SK-N-SH (cell line): ENCODE measurements at regions not wholly inside any gene's neighbourhood (a gene's known extent, or its start where the extent isn't known, plus 50 kb on each side); places are given as distances from the start of the nearest gene placed in this dataset.

Experiments used
- FOSL2 ChIP-seq: IDR thresholded peaks from 2 replicates; pipeline ENCODE4 v1.4.0; 2012; ENCODE audit warnings: low read depth, mild to moderate bottlenecking, moderate library complexity, borderline replicate concordance
- TAF1 ChIP-seq: IDR thresholded peaks from 2 replicates; pipeline ENCODE4 v1.6.1; 2012; ENCODE audit warnings: low read depth, mild to moderate bottlenecking, low read length, moderate library complexity, borderline replicate concordance
- USF1 ChIP-seq: IDR thresholded peaks from 2 replicates; pipeline ENCODE4 v1.4.0; 2012; ENCODE audit warnings: low read depth, borderline replicate concordance
- TF ChIP-seq, protein P1 (sequence below): IDR thresholded peaks from 2 replicates; pipeline ENCODE4 v1.6.1; 2012; ENCODE audit warnings: mild to moderate bottlenecking, low read depth, low read length, moderate library complexity
- TF ChIP-seq, protein P2 (sequence below): fragments of 200-600 bp; sonication (generic); IDR thresholded peaks from 2 replicates; pipeline ENCODE4 v1.6.1; 2017; ENCODE audit warnings: antibody characterized with exemption, mild to moderate bottlenecking, moderate library complexity
- TF ChIP-seq, protein P3 (sequence below): IDR thresholded peaks from 2 replicates; pipeline ENCODE4 v1.4.0; 2012; ENCODE audit warnings: low read depth, borderline replicate concordance
- TF ChIP-seq, protein P4 (sequence below): fragments of 150-350 bp; IDR thresholded peaks from 2 replicates; pipeline ENCODE4 v1.6.1; 2017; ENCODE audit warnings: antibody characterized with exemption, low read length, low read depth, borderline replicate concordance

GRCh38 chr5:110342683-110343082, 383.8 kb downstream of the TMEM232 start:
- TF ChIP-seq USF1 (no peak), FOSL2 (no peak), TAF1 (no peak)
- TF ChIP-seq, protein P1, sequence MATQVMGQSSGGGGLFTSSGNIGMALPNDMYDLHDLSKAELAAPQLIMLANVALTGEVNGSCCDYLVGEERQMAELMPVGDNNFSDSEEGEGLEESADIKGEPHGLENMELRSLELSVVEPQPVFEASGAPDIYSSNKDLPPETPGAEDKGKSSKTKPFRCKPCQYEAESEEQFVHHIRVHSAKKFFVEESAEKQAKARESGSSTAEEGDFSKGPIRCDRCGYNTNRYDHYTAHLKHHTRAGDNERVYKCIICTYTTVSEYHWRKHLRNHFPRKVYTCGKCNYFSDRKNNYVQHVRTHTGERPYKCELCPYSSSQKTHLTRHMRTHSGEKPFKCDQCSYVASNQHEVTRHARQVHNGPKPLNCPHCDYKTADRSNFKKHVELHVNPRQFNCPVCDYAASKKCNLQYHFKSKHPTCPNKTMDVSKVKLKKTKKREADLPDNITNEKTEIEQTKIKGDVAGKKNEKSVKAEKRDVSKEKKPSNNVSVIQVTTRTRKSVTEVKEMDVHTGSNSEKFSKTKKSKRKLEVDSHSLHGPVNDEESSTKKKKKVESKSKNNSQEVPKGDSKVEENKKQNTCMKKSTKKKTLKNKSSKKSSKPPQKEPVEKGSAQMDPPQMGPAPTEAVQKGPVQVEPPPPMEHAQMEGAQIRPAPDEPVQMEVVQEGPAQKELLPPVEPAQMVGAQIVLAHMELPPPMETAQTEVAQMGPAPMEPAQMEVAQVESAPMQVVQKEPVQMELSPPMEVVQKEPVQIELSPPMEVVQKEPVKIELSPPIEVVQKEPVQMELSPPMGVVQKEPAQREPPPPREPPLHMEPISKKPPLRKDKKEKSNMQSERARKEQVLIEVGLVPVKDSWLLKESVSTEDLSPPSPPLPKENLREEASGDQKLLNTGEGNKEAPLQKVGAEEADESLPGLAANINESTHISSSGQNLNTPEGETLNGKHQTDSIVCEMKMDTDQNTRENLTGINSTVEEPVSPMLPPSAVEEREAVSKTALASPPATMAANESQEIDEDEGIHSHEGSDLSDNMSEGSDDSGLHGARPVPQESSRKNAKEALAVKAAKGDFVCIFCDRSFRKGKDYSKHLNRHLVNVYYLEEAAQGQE: no peak
- TF ChIP-seq, protein P2, sequence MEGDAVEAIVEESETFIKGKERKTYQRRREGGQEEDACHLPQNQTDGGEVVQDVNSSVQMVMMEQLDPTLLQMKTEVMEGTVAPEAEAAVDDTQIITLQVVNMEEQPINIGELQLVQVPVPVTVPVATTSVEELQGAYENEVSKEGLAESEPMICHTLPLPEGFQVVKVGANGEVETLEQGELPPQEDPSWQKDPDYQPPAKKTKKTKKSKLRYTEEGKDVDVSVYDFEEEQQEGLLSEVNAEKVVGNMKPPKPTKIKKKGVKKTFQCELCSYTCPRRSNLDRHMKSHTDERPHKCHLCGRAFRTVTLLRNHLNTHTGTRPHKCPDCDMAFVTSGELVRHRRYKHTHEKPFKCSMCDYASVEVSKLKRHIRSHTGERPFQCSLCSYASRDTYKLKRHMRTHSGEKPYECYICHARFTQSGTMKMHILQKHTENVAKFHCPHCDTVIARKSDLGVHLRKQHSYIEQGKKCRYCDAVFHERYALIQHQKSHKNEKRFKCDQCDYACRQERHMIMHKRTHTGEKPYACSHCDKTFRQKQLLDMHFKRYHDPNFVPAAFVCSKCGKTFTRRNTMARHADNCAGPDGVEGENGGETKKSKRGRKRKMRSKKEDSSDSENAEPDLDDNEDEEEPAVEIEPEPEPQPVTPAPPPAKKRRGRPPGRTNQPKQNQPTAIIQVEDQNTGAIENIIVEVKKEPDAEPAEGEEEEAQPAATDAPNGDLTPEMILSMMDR: no peak
- TF ChIP-seq, protein P3, sequence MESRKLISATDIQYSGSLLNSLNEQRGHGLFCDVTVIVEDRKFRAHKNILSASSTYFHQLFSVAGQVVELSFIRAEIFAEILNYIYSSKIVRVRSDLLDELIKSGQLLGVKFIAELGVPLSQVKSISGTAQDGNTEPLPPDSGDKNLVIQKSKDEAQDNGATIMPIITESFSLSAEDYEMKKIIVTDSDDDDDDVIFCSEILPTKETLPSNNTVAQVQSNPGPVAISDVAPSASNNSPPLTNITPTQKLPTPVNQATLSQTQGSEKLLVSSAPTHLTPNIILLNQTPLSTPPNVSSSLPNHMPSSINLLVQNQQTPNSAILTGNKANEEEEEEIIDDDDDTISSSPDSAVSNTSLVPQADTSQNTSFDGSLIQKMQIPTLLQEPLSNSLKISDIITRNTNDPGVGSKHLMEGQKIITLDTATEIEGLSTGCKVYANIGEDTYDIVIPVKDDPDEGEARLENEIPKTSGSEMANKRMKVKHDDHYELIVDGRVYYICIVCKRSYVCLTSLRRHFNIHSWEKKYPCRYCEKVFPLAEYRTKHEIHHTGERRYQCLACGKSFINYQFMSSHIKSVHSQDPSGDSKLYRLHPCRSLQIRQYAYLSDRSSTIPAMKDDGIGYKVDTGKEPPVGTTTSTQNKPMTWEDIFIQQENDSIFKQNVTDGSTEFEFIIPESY: no peak
- TF ChIP-seq, protein P4, sequence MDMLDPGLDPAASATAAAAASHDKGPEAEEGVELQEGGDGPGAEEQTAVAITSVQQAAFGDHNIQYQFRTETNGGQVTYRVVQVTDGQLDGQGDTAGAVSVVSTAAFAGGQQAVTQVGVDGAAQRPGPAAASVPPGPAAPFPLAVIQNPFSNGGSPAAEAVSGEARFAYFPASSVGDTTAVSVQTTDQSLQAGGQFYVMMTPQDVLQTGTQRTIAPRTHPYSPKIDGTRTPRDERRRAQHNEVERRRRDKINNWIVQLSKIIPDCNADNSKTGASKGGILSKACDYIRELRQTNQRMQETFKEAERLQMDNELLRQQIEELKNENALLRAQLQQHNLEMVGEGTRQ: no peak
